Neural progenitor cell (in vitro differentiated cells): ENCODE measurements at regions not wholly inside any gene's neighbourhood (a gene's known extent, or its start where the extent isn't known, plus 50 kb on each side); places are given as distances from the start of the nearest gene placed in this dataset.

ENCODE experiments used
- CTCF ChIP-seq: fragments of 200-600 bp; sonication (generic); IDR thresholded peaks from 2 replicates; pipeline ENCODE4 v1.5.1; 2017; ENCODE audit warnings: antibody characterized with exemption, mild to moderate bottlenecking
- EZH2 ChIP-seq: fragments of 200-600 bp; sonication (generic); IDR thresholded peaks from 2 replicates; pipeline ENCODE4 v1.6.1; 2017; ENCODE audit warnings: antibody characterized with exemption, mild to moderate bottlenecking, moderate library complexity
- EZH2phosphoT487 ChIP-seq: fragments of 200-600 bp; sonication (generic); IDR thresholded peaks from 2 replicates; pipeline ENCODE4 v1.6.1; 2017; ENCODE audit warnings: antibody characterized with exemption

DNA sequence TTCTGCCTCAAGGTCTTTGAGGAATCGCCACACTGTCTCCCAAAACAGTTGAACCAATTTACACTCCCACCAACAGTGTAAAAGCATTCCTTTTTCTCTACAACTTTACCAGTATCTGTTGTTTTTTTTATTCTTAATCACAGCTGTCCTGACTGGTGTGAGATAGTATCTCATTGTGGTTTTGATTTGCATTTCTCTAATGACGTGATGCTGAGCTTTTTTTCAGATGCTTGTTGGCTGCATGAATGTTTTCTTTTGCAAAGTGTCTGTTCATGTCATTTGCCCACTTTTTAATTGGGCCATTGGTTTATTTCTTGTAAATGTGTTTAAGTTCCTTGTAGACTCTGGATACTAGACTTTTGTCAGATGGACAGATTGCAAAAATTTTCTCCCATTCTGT is 400.0 kb downstream of the DEPDC1B start:
- TF ChIP-seq CTCF (no peak), EZH2 (no peak), EZH2phosphoT487 (no peak)
